AG09319 (cell line): ENCODE measurements at regions not wholly inside any gene's neighbourhood (a gene's known extent, or its start where the extent isn't known, plus 50 kb on each side); places are given as distances from the start of the nearest gene placed in this dataset.

Source experiments
- DNase-seq: peaks from one replicate; pipeline ENCODE4 v3.0.0-alpha.2; 2010; ENCODE audit warnings: low read depth; ENCODE audit errors: extremely low read depth
- TF ChIP-seq, protein P1 (sequence below): IDR thresholded peaks from 2 replicates; pipeline ENCODE4 v1.5.1; 2011; ENCODE audit warnings: low read depth, mild to moderate bottlenecking, inconsistent platforms, low read length, moderate library complexity

DNA sequence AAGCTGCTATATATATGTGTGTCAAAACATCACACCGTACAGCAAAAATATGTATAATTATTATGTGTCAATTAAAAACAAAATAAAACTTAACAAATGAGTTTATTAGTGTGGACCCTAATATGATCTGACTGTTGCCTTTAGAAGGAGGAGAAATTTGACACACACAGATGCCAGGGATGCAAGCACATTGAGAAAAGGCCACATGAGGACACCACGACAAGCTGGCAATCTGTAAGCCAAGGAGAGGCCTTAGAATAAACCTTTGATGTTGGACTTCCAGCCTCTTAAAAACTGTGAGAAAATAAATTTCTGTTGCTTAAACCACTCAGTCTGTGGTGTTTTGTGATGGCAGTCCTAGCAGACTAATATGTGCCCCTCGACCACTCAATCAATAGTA lies 214.7 kb downstream of the KCNS3 start:
- TF ChIP-seq, protein P1, sequence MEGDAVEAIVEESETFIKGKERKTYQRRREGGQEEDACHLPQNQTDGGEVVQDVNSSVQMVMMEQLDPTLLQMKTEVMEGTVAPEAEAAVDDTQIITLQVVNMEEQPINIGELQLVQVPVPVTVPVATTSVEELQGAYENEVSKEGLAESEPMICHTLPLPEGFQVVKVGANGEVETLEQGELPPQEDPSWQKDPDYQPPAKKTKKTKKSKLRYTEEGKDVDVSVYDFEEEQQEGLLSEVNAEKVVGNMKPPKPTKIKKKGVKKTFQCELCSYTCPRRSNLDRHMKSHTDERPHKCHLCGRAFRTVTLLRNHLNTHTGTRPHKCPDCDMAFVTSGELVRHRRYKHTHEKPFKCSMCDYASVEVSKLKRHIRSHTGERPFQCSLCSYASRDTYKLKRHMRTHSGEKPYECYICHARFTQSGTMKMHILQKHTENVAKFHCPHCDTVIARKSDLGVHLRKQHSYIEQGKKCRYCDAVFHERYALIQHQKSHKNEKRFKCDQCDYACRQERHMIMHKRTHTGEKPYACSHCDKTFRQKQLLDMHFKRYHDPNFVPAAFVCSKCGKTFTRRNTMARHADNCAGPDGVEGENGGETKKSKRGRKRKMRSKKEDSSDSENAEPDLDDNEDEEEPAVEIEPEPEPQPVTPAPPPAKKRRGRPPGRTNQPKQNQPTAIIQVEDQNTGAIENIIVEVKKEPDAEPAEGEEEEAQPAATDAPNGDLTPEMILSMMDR, result no peak
- DNase-seq, result no peak

- TF ChIP-seq, protein P1, result no peak
These were observed 214.3 kb downstream of the KCNS3 start for GRCh38 chr2:18092760-18093159.

DNA sequence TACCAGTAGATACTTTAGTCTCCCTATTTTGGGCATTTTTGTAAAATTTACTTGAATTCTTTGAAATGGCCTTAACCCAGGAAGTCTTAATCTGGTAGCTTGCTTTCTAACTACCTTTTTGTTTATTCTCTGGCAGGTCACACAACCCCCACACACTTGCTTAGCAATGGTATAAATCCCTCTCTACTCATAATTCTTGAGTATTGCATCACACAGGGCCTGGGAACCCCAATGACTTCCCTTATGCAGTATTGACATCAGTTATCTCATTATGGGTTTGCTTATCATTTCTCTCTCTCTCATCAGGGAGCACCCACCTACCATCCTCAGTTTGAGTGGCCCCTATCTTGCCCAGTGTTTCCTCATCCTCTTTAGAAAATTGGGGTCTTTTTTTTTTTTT lies 207.1 kb downstream of the KCNS3 start:
- TF ChIP-seq, protein P1, result no peak
- no peak for DNase-seq

More at GRCh38 chr2:18092760-18093159, 214.3 kb downstream of the KCNS3 start:
- DNase-seq, result no peak

DNA sequence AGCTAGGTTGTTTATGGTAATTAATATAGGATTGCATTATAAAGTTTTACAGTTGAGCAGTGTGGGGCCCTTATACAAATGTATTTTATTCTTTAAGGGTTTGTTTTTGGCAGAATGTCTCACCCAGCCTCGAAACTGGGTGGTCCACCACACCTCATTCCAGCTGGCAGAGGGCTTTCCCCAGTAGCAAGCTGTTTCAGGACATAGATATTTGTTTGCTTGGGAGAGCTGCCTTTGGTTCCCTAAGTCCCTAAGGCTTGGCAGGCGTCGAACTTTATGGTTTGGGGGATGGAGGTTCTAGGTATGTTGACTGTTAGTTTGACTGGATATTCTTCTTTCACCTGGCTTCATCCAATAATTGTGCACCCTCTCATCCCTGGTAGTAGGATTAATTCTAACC lies 205.9 kb downstream of the KCNS3 start:
- DNase-seq, result no peak
- TF ChIP-seq, protein P1, result no peak

DNA sequence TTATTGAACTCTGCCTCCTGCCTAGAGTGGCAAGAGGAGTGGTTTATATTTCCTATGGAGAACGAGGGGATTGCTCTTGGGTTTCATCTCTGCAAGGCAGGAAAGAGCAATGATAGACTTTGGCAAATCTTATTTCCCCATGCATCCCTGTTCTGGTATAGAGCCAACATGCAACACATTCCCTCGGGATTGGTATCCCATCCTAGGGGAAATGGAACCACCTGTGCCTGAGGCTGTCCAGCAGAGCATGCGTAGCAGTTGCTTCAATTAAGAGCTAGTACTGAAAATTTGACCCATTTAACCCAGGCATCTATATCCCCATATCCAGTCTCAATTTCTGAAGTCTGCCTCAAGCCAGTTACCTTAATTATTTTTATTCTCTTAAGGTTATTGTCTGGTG lies 205.3 kb downstream of the KCNS3 start:
- TF ChIP-seq, protein P1, result no peak
- DNase-seq, result no peak

DNA sequence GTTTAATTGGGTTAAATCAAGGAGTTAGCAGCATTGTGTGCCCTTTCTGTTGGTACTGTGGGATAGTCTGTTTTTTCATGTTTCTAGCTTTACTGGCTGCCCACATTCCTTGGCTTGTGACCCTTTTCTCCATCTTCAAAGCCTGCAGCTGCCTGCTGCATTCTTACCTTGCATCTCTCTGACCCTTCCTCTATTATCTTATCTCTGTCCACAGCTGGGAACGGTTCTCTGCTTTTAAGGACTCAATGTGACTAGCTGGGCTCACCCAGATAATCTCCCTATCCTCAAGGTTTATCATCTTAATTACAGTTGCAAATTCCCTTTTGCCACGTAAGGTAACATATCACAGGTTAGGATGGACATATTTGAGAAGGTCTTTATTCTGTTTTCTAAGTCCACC lies 199.7 kb downstream of the KCNS3 start:
- DNase-seq, result no peak
- TF ChIP-seq, protein P1, result no peak

GRCh38 chr2:18077704-18078103 lies 199.2 kb downstream of the KCNS3 start:
- DNase-seq, result peak; percentile 20
- TF ChIP-seq, protein P1, result no peak
